GM19372 (cell line): ENCODE measurements at regions not wholly inside any gene's neighbourhood (a gene's known extent, or its start where the extent isn't known, plus 50 kb on each side); places are given as distances from the start of the nearest gene placed in this dataset.

Experiments
- ATAC-seq: cut with Tn5 transposase; IDR thresholded peaks from one replicate; pipeline ENCODE4 v1.9.1; 2021; ENCODE audit warnings: mild to moderate bottlenecking, low read depth, moderate library complexity; ENCODE audit not compliant: unreplicated experiment

GRCh38 chr2:167548396-167548795 is 660.1 kb downstream of the XIRP2 start:
- ATAC-seq: no peak

DNA sequence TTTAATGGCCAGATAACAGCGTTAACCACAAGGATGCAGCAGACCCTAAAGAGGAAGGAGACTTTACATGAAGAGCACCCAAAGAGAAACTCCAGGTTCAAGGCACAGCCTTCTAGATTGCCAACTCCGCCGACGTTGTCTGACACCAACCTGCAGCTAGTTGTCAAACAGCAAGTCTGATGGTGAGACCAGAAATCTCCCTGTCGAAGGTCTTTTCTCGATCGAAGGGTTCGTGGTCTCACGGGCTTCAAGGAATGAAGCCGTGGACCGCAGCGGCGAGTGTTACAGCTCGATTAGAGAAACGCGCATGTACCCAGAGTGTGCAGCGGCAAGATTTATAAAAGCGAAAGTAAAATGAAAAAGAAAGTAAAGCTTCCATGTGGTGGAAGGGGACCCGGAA is 656.3 kb downstream of the XIRP2 start:
- no peak for ATAC-seq

GRCh38 chr2:167543721-167544120 is 655.4 kb downstream of the XIRP2 start:
- no peak for ATAC-seq

DNA sequence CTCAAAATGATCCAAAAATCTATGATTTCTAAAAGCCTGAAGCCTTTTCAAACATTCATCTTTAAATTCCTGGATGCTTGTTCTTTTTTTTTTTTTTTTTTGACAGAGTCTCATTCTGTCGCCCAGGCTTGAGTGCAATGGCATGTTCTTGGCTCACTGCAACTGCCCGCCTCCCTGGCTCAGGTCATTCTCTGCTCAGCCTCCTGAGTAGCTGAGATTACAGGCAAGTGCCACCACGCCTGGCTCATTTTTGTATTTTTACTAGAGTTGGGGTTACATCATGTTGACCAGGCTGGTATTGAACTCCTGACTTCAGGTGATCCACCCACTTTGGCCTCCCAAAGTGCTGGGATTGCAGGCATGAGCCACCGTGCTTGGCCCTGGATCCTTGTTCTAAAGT is 649.5 kb downstream of the XIRP2 start:
- no peak for ATAC-seq

- ATAC-seq: no peak
Observed at GRCh38 chr2:167534443-167534842, 646.2 kb downstream of the XIRP2 start.

- ATAC-seq: no peak
Observed at GRCh38 chr2:167524786-167525185, 636.5 kb downstream of the XIRP2 start.

- no peak for ATAC-seq
Observed at GRCh38 chr2:167510071-167510759, 621.9 kb downstream of the XIRP2 start.

DNA sequence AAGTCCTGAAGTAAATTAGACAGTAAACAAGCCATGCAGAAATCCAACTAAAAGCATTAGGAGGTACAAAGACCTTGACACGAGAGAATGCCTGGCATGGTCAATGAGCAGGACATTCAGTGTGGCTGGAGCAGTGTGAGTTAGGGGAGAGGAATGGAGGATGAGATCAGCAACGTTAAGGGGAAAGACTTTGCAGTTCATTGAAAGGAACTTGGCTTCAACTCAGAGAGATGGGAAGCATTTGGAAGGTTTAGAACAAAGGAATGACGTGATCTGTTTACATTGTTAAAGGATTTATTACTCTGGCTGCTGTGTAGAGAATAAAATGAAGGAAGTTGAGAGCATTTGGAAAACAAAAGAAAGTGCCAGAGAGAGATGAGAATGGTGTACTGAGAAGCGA is 621.3 kb downstream of the XIRP2 start:
- no peak for ATAC-seq

DNA sequence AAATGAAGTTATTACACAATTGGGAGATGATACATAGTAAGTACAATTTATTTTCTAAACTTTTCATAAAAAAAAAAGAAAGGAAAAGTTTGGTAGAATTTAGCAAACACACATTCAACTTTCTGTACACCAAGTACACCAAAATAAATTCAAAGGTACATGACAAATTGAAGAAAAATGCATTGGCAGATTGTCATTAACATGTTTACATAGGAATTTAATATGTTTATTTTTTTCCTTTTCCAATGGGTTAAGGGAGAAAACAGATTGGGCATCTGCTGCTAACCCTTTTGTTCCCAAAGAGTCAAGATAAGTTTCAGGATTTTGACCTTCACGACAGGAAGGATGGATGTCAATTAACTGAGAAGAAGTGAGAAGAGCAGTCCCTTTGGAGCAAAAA is 620.4 kb downstream of the XIRP2 start:
- no peak for ATAC-seq

GRCh38 chr2:167506395-167506794 is 618.1 kb downstream of the XIRP2 start:
- ATAC-seq: no peak

DNA sequence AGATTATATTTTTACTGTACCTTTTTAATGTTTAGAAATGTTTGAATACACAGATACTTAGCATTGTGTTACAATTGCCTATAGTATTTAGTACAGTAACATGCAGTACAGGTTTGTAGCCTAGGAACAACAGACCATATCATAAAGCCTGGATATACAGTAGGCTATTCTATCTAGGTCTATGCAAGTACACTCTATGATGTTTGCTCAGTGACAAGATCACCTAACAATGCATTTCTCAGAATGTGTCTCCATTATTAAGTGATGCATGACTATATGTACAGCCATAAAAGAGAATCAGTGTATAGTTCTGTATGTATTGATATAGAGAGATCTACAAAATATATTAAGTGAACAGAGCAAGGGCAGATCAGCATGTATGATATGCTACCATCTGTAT is 616.4 kb downstream of the XIRP2 start:
- ATAC-seq: no peak

DNA sequence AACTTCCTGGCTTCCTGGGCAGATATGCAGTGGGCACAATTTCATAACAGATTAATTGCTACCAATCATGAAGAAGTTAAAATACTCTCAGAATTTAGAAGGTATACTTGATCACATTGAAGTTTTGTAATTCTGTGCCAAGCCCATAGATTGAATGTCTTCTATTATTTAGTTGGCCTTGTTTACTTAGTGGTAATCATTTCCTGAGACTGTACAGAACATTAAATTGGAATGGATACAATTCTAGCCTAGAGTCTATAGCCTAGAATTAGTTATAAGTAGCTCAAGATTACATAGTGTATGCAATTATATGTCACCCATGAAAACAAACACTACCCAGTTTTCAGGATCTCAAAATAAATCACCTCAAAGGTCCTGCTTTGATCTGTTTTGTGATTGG is 615.8 kb downstream of the XIRP2 start:
- no peak for ATAC-seq

DNA sequence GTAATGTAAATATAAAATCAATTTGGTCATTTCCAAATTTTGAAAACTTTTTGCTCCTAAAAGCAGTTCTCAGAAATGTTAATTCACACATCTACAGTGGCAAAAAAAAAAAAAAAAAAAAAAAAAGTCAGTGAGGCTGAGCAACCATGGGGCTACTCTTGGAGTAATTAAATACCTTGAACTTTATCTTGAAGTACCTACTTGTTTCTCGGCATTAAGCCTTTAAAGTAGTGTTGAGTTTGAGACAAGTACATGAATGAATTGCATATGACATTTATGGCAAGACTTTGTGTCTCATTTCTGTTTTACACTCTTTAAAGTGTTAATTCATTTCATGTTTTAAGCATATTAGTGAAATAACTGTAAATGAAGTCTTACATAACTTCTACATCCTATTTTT is 613.3 kb downstream of the XIRP2 start:
- ATAC-seq: no peak

- no peak for ATAC-seq
Observed at GRCh38 chr2:167493862-167494261, 605.6 kb downstream of the XIRP2 start.

DNA sequence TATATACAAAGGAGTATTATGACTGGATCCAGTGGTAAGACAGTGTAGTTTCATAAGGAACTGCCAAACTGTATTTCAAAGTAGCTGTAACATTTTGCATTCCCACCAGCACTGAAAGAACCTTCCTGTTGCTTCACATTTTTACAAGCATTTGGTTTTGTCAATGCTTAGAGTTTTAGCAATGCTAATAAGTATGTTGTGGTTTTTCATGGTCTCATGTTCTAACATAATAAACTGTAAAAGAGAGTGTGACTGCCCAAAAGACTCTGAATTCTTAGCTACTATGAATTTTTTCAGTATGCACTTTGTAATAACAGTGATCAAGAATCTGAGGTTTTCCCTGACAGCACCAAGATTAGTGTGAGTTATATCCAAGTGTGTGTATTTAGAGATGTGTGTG is 604.2 kb downstream of the XIRP2 start:
- no peak for ATAC-seq

GRCh38 chr2:167491788-167492187 is 603.5 kb downstream of the XIRP2 start:
- ATAC-seq: no peak

GRCh38 chr2:167490455-167490854 is 602.2 kb downstream of the XIRP2 start:
- no peak for ATAC-seq

DNA sequence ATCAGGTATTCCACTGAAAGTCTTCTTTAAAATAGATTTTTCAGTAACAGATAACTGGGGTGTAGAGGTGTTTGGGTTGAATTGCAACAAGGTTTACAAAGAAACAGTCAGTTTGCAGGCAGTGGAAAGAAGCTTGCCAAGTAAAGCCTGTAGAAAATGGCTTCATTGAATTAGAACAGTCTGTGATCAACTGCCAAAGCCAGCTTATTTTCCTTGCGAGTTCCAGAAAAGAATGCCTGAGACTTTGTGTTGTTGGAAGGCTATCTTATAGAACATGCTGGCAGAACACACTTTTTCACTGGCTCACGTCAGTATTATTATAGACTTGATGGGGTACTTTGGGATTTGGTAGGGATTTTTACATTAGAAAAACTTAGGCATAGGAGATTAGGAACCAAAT is 601.0 kb downstream of the XIRP2 start:
- ATAC-seq: no peak

- no peak for ATAC-seq
Observed at GRCh38 chr2:167487728-167488127, 599.4 kb downstream of the XIRP2 start.

DNA sequence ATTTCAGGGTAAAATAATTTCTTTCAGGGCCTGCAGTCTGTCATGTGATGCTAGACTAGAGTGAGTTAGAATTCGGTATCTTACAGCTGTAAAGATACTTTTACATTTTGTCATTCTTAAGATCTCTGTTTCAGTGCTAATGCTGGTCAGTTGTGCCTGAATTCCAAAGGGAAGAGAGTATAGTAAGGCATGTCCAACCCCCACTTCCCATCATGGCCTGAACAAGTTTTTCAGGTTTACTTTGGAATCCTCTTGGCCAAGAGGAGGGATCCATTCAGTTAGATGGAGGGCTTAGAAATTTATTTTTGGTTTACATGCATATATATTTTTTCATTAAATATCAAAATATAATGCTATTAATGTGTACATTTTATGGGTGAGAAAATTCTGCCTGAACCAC is 596.6 kb downstream of the XIRP2 start:
- no peak for ATAC-seq

DNA sequence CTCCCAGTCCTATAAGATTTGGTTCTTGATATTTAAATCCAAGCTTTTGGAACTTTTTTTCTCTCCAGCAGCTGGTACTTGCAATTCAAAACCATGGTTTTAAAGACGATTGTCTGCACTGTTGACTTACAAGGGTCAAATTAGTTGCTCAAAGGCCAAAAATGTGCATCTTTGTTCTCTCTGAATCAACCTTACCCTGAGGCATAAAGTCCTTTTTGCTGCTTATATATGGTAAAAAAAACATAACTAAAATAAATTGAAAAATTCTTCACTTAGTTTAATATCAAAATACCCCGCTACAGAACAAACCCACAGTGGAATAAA is 592.7 kb downstream of the XIRP2 start:
- ATAC-seq: no peak

DNA sequence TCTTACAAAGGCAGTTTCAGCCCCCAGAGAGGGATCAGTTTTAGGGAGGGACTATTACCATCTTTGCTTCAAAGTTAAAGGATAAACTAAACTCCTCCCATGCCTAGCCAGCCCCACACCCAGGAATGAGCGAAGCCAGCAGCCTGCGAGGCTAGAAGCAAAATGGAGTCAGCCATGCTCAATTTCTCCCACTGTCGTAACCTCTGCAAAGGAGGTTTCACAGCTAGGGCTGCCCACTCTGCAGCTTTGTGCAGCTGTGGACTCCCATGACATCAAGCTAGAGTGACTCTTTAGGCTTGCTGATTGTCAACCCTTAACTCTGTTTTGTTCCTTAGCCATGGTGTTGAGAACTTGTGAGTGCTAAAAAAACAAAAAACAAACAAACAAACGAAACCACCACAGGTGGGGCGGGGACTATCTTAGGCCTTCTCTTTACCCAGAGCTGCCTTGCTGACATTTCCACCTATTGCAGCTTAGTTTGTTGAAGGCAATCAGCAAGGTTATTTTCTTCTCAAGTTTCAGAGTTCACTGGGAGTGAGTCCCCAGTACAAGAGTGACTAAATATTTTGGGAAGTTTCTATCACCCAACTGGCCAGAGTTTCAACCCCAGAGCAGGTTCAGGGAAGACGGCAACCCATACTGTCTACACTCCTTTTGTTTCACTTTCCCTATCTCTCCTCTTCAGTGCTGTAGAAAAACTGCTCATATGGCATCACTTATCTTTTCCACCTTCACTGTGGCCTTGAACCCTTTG is 592.1 kb downstream of the XIRP2 start:
- ATAC-seq: no peak
